Thyroid gland (tissue), 4 donors: ENCODE measurements at regions not wholly inside any gene's neighbourhood (a gene's known extent, or its start where the extent isn't known, plus 50 kb on each side); places are given as distances from the start of the nearest gene placed in this dataset.

Experiments used
- DNase-seq, 2 donors: peaks; one replicate each; pipeline ENCODE4 v3.0.0-alpha.2; 2019
- H3K27ac ChIP-seq, 3 donors: fragments of 200-600 bp; sonication (generic); 1 replicate in 2 of 3; 2 replicates in 1 of 3; pipeline ENCODE4 v1.5.1; 2016 to 2019; ENCODE audit warnings: mild to moderate bottlenecking in 1 of 3, moderate library complexity in 1 of 3
- H3K27me3 ChIP-seq: fragments of 200-600 bp; sonication (generic); one replicate; pipeline ENCODE4 v1.5.1; 2019
- H3K36me3 ChIP-seq, 2 donors: fragments of 200-600 bp; sonication (generic); one replicate each; pipeline ENCODE4 v1.5.1; 2016 to 2019
- H3K4me1 ChIP-seq, 2 donors: fragments of 200-600 bp; sonication (generic); one replicate each; pipeline ENCODE4 v1.5.1; 2017 to 2019
- H3K4me3 ChIP-seq, 3 donors: fragments of 200-600 bp; sonication (generic); replicated peaks in 1 of 3; 1 replicate in 2 of 3; 2 replicates in 1 of 3; pipeline ENCODE4 v1.5.1; 2016; ENCODE audit warnings: mild to moderate bottlenecking in 1 of 3
- H3K9me3 ChIP-seq: fragments of 200-600 bp; sonication (generic); one replicate; pipeline ENCODE4 v1.5.1; 2017
- CTCF ChIP-seq, 6 experiments: fragments of 200-600 bp in 3 of 6; fragments of 450-650 bp in 3 of 6; sonication (generic) in 3 of 6; IDR thresholded peaks; one replicate each; pipeline ENCODE4 v1.5.1; 2016 to 2019; ENCODE audit warnings: antibody characterized with exemption in 6 of 6, mild to moderate bottlenecking in 2 of 6, inconsistent platforms in 1 of 6, moderate library complexity in 1 of 6
- POLR2A ChIP-seq, 2 donors: fragments of 450-650 bp; IDR thresholded peaks; one replicate each; pipeline ENCODE4 v1.6.1; 2017; ENCODE audit warnings: antibody characterized with exemption in 2 of 2, mild to moderate bottlenecking in 2 of 2, moderate library complexity in 1 of 2
- WGBS, 2 donors: methylation state at CpG; one replicate each; pipeline ENCODE4 v1.1.5; 2017; 5-methylcytosine and 5-hydroxymethylcytosine counted together
- intact Hi-C: fragments of 100-400 bp; cut with DNase I; formaldehyde crosslinking; loops from one replicate; pipeline ENCODE4 v1.15.1; 2023

- DNase-seq: no peak
- intact Hi-C loops: no loop called here
- WGBS, 2 donors: 75 to 76% methylated on average over 5 of the region's 5 CpGs
- TF ChIP-seq CTCF (IDR thresholded peaks at IDR 0.05) (no peak), POLR2A (IDR thresholded peaks at IDR 0.05) (no peak)
- Histone ChIP-seq H3K9me3 (no peaks in the 10 kb centered on the region), H3K4me1 (no peaks in the 10 kb centered on the region), H3K36me3 (no peaks in the 10 kb centered on the region), H3K27me3 (no peaks in the 10 kb centered on the region), H3K27ac (no peak overlapping the region), H3K4me3 (no peak overlapping the region)
Observed at GRCh38 chr13:22127277-22128164, 456.6 kb downstream of the FGF9 start.

- TF ChIP-seq CTCF (IDR thresholded peaks at IDR 0.05): no peak
- TF ChIP-seq POLR2A (IDR thresholded peaks at IDR 0.05): no peak
- no peaks in the 10 kb centered on the region for H3K9me3 ChIP-seq
- no peaks in the 10 kb centered on the region for H3K36me3 ChIP-seq
- H3K27ac ChIP-seq: no peak overlapping the region
- no peaks in the 10 kb centered on the region for H3K4me1 ChIP-seq
- no peak for DNase-seq
- H3K4me3 ChIP-seq: no peak overlapping the region
- intact Hi-C loops: no loop called here
- H3K27me3 ChIP-seq: no peaks in the 10 kb centered on the region
- WGBS, 2 donors: 80 to 83% methylated on average over 15 of the region's 15 CpGs
Observed at GRCh38 chr13:22128441-22129408, 457.9 kb downstream of the FGF9 start.

GRCh38 chr13:22130254-22130653 is 459.4 kb downstream of the FGF9 start:
- DNase-seq: no peak
- no peak overlapping the region for H3K27ac ChIP-seq
- no peaks in the 10 kb centered on the region for H3K27me3 ChIP-seq
- no peaks in the 10 kb centered on the region for H3K36me3 ChIP-seq
- no peaks in the 10 kb centered on the region for H3K9me3 ChIP-seq
- intact Hi-C loops: no loop called here
- H3K4me3 ChIP-seq: no peak overlapping the region
- H3K4me1 ChIP-seq: no peaks in the 10 kb centered on the region
- TF ChIP-seq POLR2A (IDR thresholded peaks at IDR 0.05): no peak
- no peak for TF ChIP-seq CTCF (IDR thresholded peaks at IDR 0.05)
- WGBS, 2 donors: 80 to 83% methylated on average over 1 of the region's 1 CpG

- Histone ChIP-seq H3K4me3 (no peak overlapping the region), H3K27me3 (no peaks in the 10 kb centered on the region), H3K4me1 (no peaks in the 10 kb centered on the region), H3K27ac (no peak overlapping the region), H3K36me3 (no peaks in the 10 kb centered on the region), H3K9me3 (no peaks in the 10 kb centered on the region)
- DNase-seq: no peak
- intact Hi-C loops: no loop called here
- TF ChIP-seq POLR2A (IDR thresholded peaks at IDR 0.05): no peak
- no peak for TF ChIP-seq CTCF (IDR thresholded peaks at IDR 0.05)
- 93 to 94% methylated on average over 4 of the region's 4 CpGs for WGBS, 2 donors
Observed at GRCh38 chr13:22134261-22134660, 463.4 kb downstream of the FGF9 start.
